ENCODE measurements at regions not wholly inside any gene's neighbourhood (a gene's known extent, or its start where the extent isn't known, plus 50 kb on each side); places are given as distances from the start of the nearest gene placed in this dataset.
"Not testable (repeated sequence)": the region's sequence is repeated elsewhere in the genome, so short reads cannot be mapped to it uniquely, and the experiment has no call there.

DNA sequence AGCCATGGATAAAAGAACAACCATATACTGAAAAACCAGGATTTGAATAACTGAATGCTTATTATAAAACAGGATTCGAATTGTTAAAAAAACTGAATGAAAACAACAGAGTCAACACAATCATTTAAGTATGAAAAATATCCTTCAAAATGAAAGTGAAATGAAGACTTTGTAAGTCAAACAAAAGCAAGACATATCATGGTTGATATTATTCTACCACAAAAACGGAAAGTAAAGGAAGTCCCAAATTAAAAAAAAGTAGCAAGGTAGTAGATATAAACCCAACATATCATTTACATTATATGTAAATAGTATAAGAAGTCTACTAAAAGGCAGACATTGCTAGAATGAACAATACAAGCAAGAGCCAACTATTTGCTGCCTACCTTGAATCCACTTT lies 63.1 kb upstream of the POTEC start:
- H3K36me3 ChIP-seq (ENCODE audit: control insufficient read depth, insufficient read depth, low read length); DNase-seq (ENCODE audit: low read depth, low spot score); H3K27ac ChIP-seq (ENCODE audit: low read length); H3K27me3 ChIP-seq (ENCODE audit: control insufficient read depth, insufficient read depth, low read length); H3K9me3 ChIP-seq (ENCODE audit: control insufficient read depth, insufficient read depth, low read length); H3K4me3 ChIP-seq (ENCODE audit: low read length); H3K4me1 ChIP-seq (ENCODE audit: control insufficient read depth, insufficient read depth, low read length): not testable (repeated sequence)
- no CpG with 5 or more reads among the region's 2 CpGs for WGBS (ENCODE audit: insufficient coverage, insufficient read length)

DNA sequence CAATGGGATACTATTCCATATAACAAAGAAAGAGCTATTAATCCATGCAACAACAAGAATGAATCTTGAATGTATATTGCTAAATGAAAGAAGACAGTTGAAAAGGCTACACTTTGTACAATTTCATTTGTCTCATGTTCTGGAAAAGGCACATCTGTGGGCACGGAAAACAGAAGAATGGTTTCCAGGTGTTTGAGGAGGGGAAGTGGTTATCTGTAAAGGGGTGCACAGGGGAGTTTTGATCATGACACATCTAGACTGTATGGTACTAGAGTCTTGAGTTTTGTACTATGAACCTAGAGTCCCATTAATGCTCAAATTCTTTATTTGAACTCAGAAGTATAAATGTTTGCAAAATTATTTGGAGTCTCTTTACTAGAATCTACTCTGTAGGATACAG lies 64.0 kb upstream of the POTEC start:
- H3K4me1 ChIP-seq (ENCODE audit: control insufficient read depth, insufficient read depth, low read length); H3K4me3 ChIP-seq (ENCODE audit: low read length); H3K9me3 ChIP-seq (ENCODE audit: control insufficient read depth, insufficient read depth, low read length); H3K27me3 ChIP-seq (ENCODE audit: control insufficient read depth, insufficient read depth, low read length); H3K27ac ChIP-seq (ENCODE audit: low read length); DNase-seq (ENCODE audit: low read depth, low spot score); H3K36me3 ChIP-seq (ENCODE audit: control insufficient read depth, insufficient read depth, low read length): not testable (repeated sequence)
- WGBS (ENCODE audit: insufficient coverage, insufficient read length), result no CpG with 5 or more reads among the region's 1 CpG

DNA sequence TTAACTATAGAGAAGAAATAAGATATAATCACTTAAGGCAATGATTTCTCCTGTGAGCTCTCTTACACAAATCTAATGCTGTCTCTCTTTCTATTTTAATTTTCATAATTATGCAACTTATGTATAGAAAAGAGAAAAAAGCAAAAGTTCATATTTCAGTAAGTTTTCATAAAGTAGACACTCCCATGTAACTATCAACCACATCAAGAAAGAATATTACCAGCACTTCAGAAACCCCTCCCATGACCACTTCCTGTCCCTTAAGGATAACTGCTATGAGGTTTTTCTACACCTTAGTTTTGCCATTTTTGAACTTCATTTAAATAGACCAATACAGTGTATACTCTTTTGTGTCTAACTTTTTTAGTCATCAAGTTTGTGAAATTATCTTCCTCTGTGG lies 69.0 kb upstream of the POTEC start:
- H3K27me3 ChIP-seq (ENCODE audit: control insufficient read depth, insufficient read depth, low read length); H3K27ac ChIP-seq (ENCODE audit: low read length); H3K4me3 ChIP-seq (ENCODE audit: low read length); H3K36me3 ChIP-seq (ENCODE audit: control insufficient read depth, insufficient read depth, low read length); DNase-seq (ENCODE audit: low read depth, low spot score); H3K9me3 ChIP-seq (ENCODE audit: control insufficient read depth, insufficient read depth, low read length); H3K4me1 ChIP-seq (ENCODE audit: control insufficient read depth, insufficient read depth, low read length): not testable (repeated sequence)

DNA sequence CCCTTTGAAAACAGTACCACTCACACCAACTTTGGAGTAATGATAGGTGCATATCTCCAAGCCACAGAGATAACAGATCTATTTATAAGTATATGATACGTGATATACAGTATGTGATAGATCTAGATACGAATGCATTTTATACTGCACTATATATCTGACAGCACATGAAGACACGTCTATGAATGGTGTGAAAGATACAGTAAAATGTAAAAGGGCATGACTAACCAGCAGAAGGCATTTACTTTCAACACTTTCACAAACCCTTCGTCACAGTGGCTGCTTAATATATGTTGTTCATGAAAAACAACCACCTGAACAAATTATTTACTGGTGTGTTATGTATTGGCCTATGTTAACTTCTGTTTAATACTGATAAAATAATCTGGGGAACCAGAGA lies 71.1 kb upstream of the POTEC start:
- not testable (repeated sequence) for H3K4me1 ChIP-seq (ENCODE audit: control insufficient read depth, insufficient read depth, low read length); H3K27ac ChIP-seq (ENCODE audit: low read length); H3K4me3 ChIP-seq (ENCODE audit: low read length); H3K27me3 ChIP-seq (ENCODE audit: control insufficient read depth, insufficient read depth, low read length); DNase-seq (ENCODE audit: low read depth, low spot score); H3K9me3 ChIP-seq (ENCODE audit: control insufficient read depth, insufficient read depth, low read length); H3K36me3 ChIP-seq (ENCODE audit: control insufficient read depth, insufficient read depth, low read length)
- WGBS (ENCODE audit: insufficient coverage, insufficient read length), result no CpG with 5 or more reads among the region's 4 CpGs

DNA sequence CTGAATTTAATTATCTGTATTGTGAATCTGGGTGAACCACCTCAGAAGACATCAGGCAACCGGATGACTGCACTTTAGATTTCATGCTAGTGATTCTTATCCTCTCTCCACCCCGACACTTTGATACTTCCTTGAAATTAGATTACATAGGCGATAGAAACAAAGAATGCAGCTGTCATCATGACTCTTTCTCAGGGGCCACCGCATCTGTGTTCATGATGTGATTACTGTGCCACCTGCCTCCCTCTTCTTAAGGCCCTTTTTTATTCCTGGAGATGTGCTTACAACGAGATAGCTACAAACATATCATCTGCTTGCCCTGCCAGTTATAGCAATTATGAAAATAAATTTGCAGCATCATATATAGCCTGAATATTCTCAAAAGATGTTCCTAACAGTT lies 83.9 kb upstream of the POTEC start:
- H3K36me3 ChIP-seq (ENCODE audit: control insufficient read depth, insufficient read depth, low read length); H3K27me3 ChIP-seq (ENCODE audit: control insufficient read depth, insufficient read depth, low read length); H3K9me3 ChIP-seq (ENCODE audit: control insufficient read depth, insufficient read depth, low read length); H3K4me1 ChIP-seq (ENCODE audit: control insufficient read depth, insufficient read depth, low read length); DNase-seq (ENCODE audit: low read depth, low spot score); H3K27ac ChIP-seq (ENCODE audit: low read length); H3K4me3 ChIP-seq (ENCODE audit: low read length): not testable (repeated sequence)
- no CpG with 5 or more reads among the region's 5 CpGs for WGBS (ENCODE audit: insufficient coverage, insufficient read length)

DNA sequence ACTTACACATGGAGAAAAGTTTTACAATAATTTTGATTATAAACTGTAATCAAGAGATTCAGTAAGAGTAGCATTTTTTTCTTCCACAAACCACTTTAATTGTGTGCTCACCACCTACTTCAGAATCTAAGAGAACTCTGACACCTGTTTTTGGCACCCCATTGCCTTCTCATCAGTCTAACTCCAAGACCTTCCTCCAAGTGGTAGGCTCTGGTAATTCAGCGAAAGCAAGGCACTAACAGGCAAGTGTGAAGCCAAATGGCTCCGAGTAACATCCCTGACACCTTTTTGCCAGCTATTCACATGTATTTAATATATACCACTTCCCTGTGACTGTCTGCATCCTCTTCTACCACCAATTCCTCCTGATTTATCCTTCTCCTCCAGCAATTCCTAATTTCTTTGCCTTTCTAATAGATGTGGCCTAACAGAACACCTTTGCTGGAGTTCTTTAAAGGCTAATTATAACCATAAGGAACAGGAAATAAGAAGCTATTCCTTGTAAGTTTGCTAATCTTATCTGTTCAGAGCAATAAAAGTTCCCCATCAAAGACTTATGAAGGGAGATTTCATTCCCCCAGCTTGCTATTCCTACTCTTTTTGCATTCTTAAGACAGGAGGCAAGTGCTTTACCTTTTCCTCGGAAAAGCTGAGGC lies 85.1 kb upstream of the POTEC start:
- H3K27me3 ChIP-seq (ENCODE audit: control insufficient read depth, insufficient read depth, low read length); H3K36me3 ChIP-seq (ENCODE audit: control insufficient read depth, insufficient read depth, low read length); H3K4me1 ChIP-seq (ENCODE audit: control insufficient read depth, insufficient read depth, low read length); DNase-seq (ENCODE audit: low read depth, low spot score); H3K4me3 ChIP-seq (ENCODE audit: low read length); H3K27ac ChIP-seq (ENCODE audit: low read length); H3K9me3 ChIP-seq (ENCODE audit: control insufficient read depth, insufficient read depth, low read length): not testable (repeated sequence)
- no CpG with 5 or more reads among the region's 3 CpGs for WGBS (ENCODE audit: insufficient coverage, insufficient read length)

DNA sequence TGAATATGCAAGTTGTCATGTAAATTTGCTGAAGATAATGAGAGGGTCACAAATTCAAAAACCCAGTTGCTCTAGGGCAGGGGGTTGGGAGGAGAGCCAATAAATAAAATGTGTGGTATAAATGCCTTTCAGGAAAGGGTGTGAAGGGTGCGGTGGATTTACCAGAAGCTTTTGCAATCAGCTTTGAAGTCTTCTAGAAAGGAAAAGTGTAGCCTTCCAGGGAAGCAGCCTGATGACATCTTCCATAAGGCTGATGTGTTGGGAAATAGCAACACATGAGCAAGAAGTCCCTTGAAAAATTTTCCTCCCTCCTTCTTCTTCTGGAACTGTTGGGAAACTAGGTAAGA lies 85.6 kb upstream of the POTEC start:
- H3K4me3 ChIP-seq (ENCODE audit: low read length); H3K27me3 ChIP-seq (ENCODE audit: control insufficient read depth, insufficient read depth, low read length); H3K4me1 ChIP-seq (ENCODE audit: control insufficient read depth, insufficient read depth, low read length); H3K9me3 ChIP-seq (ENCODE audit: control insufficient read depth, insufficient read depth, low read length); H3K36me3 ChIP-seq (ENCODE audit: control insufficient read depth, insufficient read depth, low read length); DNase-seq (ENCODE audit: low read depth, low spot score); H3K27ac ChIP-seq (ENCODE audit: low read length): not testable (repeated sequence)
- WGBS (ENCODE audit: insufficient coverage, insufficient read length), result no CpG with 5 or more reads among the region's 1 CpG

DNA sequence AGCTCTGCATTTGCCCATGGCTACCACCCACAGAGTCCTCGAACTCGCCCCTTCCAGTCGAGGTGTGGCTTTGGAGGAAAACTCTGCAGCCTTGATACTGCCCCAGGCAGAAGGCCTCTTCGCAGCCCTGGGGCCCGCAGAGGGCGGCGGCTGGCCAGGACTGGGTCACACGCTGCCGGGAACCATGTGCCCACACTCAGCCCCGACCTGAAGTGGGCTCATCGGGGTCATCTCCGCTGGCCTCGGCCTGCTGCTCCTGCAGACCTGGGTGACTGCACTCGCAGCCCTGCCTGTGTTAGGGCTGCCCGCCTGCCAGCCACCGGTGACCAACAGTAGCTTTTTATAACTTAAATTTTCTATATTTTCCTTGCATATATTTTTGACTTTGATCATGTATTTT lies 89.6 kb upstream of the POTEC start:
- not testable (repeated sequence) for H3K36me3 ChIP-seq (ENCODE audit: control insufficient read depth, insufficient read depth, low read length); H3K9me3 ChIP-seq (ENCODE audit: control insufficient read depth, insufficient read depth, low read length); H3K27ac ChIP-seq (ENCODE audit: low read length); H3K4me3 ChIP-seq (ENCODE audit: low read length); DNase-seq (ENCODE audit: low read depth, low spot score); H3K4me1 ChIP-seq (ENCODE audit: control insufficient read depth, insufficient read depth, low read length); H3K27me3 ChIP-seq (ENCODE audit: control insufficient read depth, insufficient read depth, low read length)
- WGBS (ENCODE audit: insufficient coverage, insufficient read length), result no CpG with 5 or more reads among the region's 16 CpGs

DNA sequence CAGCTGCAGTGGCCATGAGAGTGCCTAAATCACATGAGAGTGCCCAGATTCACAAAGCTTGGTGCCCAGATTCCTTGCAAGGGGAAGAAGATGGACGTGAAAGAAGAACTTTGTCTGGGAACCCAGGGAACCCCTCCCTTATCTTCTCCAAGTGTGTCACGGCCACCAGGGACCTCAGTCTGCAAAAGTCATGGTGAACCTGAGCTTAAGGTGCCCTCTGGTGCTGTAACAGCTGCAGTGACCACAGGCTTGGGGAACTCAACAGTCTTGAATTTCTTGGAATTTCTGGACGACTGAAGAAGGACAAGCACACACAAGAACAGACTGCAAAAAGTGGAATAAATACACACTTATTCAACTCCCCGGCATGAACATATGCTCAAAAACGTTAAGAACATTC lies 94.6 kb upstream of the POTEC start:
- WGBS (ENCODE audit: insufficient coverage, insufficient read length), result no CpG with 5 or more reads among the region's 5 CpGs
- H3K36me3 ChIP-seq (ENCODE audit: control insufficient read depth, insufficient read depth, low read length), result not testable (repeated sequence)

DNA sequence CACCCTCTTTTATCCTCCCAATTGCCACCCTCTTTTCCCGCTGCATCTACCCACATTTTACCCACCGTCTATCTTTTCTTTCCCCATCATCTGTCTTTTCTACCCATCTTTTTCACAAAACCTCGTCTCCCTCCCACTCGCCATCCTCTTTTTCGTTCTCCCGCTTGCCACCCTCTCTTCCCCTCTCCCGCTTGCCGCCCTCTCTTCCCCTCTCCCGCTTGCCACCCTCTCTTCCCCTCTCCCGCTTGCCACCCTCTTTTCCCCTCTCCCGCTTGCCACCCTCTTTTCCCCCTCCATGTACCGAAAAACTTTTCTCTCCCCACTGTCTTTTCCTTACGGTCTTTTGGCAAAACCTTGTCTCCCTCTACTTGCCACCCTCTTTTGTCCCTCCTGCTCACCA lies 97.7 kb upstream of the POTEC start:
- not testable (repeated sequence) for H3K36me3 ChIP-seq (ENCODE audit: control insufficient read depth, insufficient read depth, low read length); H3K27me3 ChIP-seq (ENCODE audit: control insufficient read depth, insufficient read depth, low read length); H3K4me1 ChIP-seq (ENCODE audit: control insufficient read depth, insufficient read depth, low read length); H3K27ac ChIP-seq (ENCODE audit: low read length); H3K9me3 ChIP-seq (ENCODE audit: control insufficient read depth, insufficient read depth, low read length)
- peak overlapping the region; percentile 26; the same call in 1 of the 2 replicates for H3K4me3 ChIP-seq (ENCODE audit: low read length)
- peak; percentile 20 for DNase-seq (ENCODE audit: low read depth, low spot score)
- no CpG with 5 or more reads among the region's 13 CpGs for WGBS (ENCODE audit: insufficient coverage, insufficient read length)

More for the DNA sequence above, 94.6 kb upstream of the POTEC start:
- H3K4me3 ChIP-seq (ENCODE audit: low read length); H3K9me3 ChIP-seq (ENCODE audit: control insufficient read depth, insufficient read depth, low read length); H3K4me1 ChIP-seq (ENCODE audit: control insufficient read depth, insufficient read depth, low read length); DNase-seq (ENCODE audit: low read depth, low spot score); H3K27me3 ChIP-seq (ENCODE audit: control insufficient read depth, insufficient read depth, low read length); H3K27ac ChIP-seq (ENCODE audit: low read length): not testable (repeated sequence)

DNA sequence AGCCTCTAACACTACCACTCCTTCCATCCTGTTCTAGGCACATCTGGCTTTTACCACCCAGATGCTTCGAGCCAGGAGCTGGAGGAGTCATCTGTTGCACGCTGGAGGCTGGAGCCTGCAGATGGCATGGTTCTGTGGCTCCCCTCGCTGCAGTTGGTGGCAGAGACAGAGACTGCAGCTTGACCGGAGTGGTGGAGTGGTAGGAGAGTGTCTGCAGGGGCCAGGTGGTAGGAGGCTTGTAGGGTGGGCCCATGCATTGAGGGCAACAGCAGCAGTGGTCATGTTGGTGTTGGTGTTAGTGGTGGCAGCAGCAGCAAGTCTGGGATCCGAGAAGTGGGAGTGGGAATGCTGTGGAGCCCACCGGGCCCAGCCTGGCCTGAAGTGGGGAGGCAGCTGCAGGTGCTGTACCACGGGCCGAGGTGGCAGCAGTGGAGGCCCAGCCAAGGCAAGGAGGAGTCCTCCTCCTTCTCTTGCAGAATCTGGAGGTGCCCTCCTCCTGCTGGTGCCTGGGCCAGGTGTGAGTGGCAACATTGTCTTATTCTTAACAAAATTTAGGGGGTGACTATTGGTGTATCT lies 100.4 kb upstream of the POTEC start:
- not testable (repeated sequence) for DNase-seq (ENCODE audit: low read depth, low spot score)

More for the DNA sequence above, 100.4 kb upstream of the POTEC start:
- H3K27ac ChIP-seq (ENCODE audit: low read length); H3K9me3 ChIP-seq (ENCODE audit: control insufficient read depth, insufficient read depth, low read length); H3K36me3 ChIP-seq (ENCODE audit: control insufficient read depth, insufficient read depth, low read length); H3K4me3 ChIP-seq (ENCODE audit: low read length); H3K4me1 ChIP-seq (ENCODE audit: control insufficient read depth, insufficient read depth, low read length); H3K27me3 ChIP-seq (ENCODE audit: control insufficient read depth, insufficient read depth, low read length): not testable (repeated sequence)
- WGBS (ENCODE audit: insufficient coverage, insufficient read length), result no CpG with 5 or more reads among the region's 8 CpGs

Data from iPS DF 6.9 (cell line).